H9 (cell line): ENCODE measurements at regions not wholly inside any gene's neighbourhood (a gene's known extent, or its start where the extent isn't known, plus 50 kb on each side); places are given as distances from the start of the nearest gene placed in this dataset.

Experiments
- DNase-seq: peaks from one replicate; pipeline ENCODE4 v3.0.0-alpha.2; 2017
- H2AFZ ChIP-seq: one replicate; pipeline ENCODE4 v1.6.1; 2013; ENCODE audit warnings: mild to moderate bottlenecking, low read length, control low read depth, moderate library complexity
- H2AK5ac ChIP-seq: 2 replicates; pipeline ENCODE4 v1.6.1; 2013; ENCODE audit warnings: low read length, control low read depth, mixed read lengths; ENCODE audit not compliant: insufficient read length
- H2BK120ac ChIP-seq: one replicate; pipeline ENCODE4 v1.6.1; 2013; ENCODE audit warnings: low read depth, mild to moderate bottlenecking, low read length, control low read depth, inconsistent platforms; ENCODE audit not compliant: poor library complexity, severe bottlenecking
- H2BK12ac ChIP-seq: 2 replicates; pipeline ENCODE4 v1.6.1; 2013; ENCODE audit warnings: low read length, control low read depth, mixed read lengths, low read depth; ENCODE audit not compliant: insufficient read length
- H2BK15ac ChIP-seq: 2 replicates; pipeline ENCODE4 v1.6.1; 2013; ENCODE audit warnings: low read depth, low read length, control low read depth
- H2BK20ac ChIP-seq: one replicate; pipeline ENCODE4 v1.6.1; 2013; ENCODE audit warnings: low read depth, mild to moderate bottlenecking, low read length, control low read depth, inconsistent platforms; ENCODE audit not compliant: poor library complexity, severe bottlenecking
- H2BK5ac ChIP-seq: 2 replicates; pipeline ENCODE4 v1.6.1; 2013; ENCODE audit warnings: low read length, control low read depth, mixed read lengths; ENCODE audit not compliant: insufficient read length
- H3K14ac ChIP-seq: 2 replicates; pipeline ENCODE4 v1.6.1; 2013; ENCODE audit warnings: low read length, control low read depth; ENCODE audit not compliant: insufficient read depth
- H3K18ac ChIP-seq: 2 replicates; pipeline ENCODE4 v1.6.1; 2013; ENCODE audit warnings: low read depth, mild to moderate bottlenecking, mixed read lengths, low read length, control low read depth; ENCODE audit not compliant: insufficient read length
- H3K23ac ChIP-seq: 2 replicates; pipeline ENCODE4 v1.6.1; 2013; ENCODE audit warnings: low read length, control low read depth, mixed read lengths, low read depth; ENCODE audit not compliant: insufficient read length
- H3K23me2 ChIP-seq: 2 replicates; pipeline ENCODE4 v1.6.1; 2013; ENCODE audit warnings: low read depth, mild to moderate bottlenecking, mixed read lengths, low read length, control low read depth; ENCODE audit not compliant: insufficient read length, poor library complexity, severe bottlenecking
- H3K27ac ChIP-seq: 2 replicates; pipeline ENCODE4 v1.5.1; 2013; ENCODE audit warnings: low read length, control low read depth, mixed read lengths, low read depth; ENCODE audit not compliant: insufficient read length
- H3K27me3 ChIP-seq: 2 replicates; pipeline ENCODE4 v1.6.1; 2013; ENCODE audit warnings: low read length, control low read depth, inconsistent platforms; ENCODE audit not compliant: insufficient read depth
- H3K4ac ChIP-seq: 2 replicates; pipeline ENCODE4 v1.6.1; 2013; ENCODE audit warnings: low read depth, mild to moderate bottlenecking, control low read depth, inconsistent platforms, low read length, moderate library complexity
- H3K4me1 ChIP-seq: 2 replicates; pipeline ENCODE4 v1.6.1; 2013; ENCODE audit warnings: low read length, control low read depth, inconsistent platforms; ENCODE audit not compliant: insufficient read depth
- H3K4me2 ChIP-seq: 2 replicates; pipeline ENCODE4 v1.6.1; 2013; ENCODE audit warnings: low read length, control low read depth, mixed read lengths; ENCODE audit not compliant: insufficient read length, insufficient read depth
- H3K56ac ChIP-seq: 2 replicates; pipeline ENCODE4 v1.6.1; 2013; ENCODE audit warnings: low read depth, mild to moderate bottlenecking, mixed read lengths, low read length, control low read depth; ENCODE audit not compliant: insufficient read length
- H3K79me1 ChIP-seq: 2 replicates; pipeline ENCODE4 v1.6.1; 2013; ENCODE audit warnings: low read depth, mild to moderate bottlenecking, moderate library complexity, low read length, control low read depth, inconsistent platforms; ENCODE audit not compliant: insufficient read depth, poor library complexity, severe bottlenecking
- H3K79me2 ChIP-seq: 2 replicates; pipeline ENCODE4 v1.6.1; 2013; ENCODE audit warnings: low read length, control low read depth, inconsistent platforms; ENCODE audit not compliant: insufficient read depth
- H3K9ac ChIP-seq: 2 replicates; pipeline ENCODE4 v1.6.1; 2013; ENCODE audit warnings: low read length, control low read depth, mixed read lengths; ENCODE audit not compliant: insufficient read length; ENCODE audit errors: extremely low read depth
- H3K9me3 ChIP-seq: one replicate; pipeline ENCODE4 v1.6.1; 2013; ENCODE audit warnings: low read depth, low read length, inconsistent platforms; ENCODE audit not compliant: control insufficient read depth
- H3T11ph ChIP-seq: one replicate; pipeline ENCODE4 v1.6.1; 2013; ENCODE audit warnings: mild to moderate bottlenecking, low read length, control low read depth, inconsistent platforms
- H4K20me1 ChIP-seq: one replicate; pipeline ENCODE4 v1.6.1; 2013; ENCODE audit not compliant: control insufficient read depth, insufficient read length, insufficient read depth
- H4K5ac ChIP-seq: 2 replicates; pipeline ENCODE4 v1.6.1; 2013; ENCODE audit warnings: low read depth, mild to moderate bottlenecking, mixed read lengths, low read length, control low read depth; ENCODE audit not compliant: insufficient read length
- H4K8ac ChIP-seq: replicated peaks from 2 replicates; pipeline ENCODE4 v1.6.1; 2013; ENCODE audit warnings: low read length, control low read depth, mixed read lengths, low read depth; ENCODE audit not compliant: insufficient read length
- H4K91ac ChIP-seq: 2 replicates; pipeline ENCODE4 v1.6.1; 2013; ENCODE audit warnings: low read depth, mild to moderate bottlenecking, moderate library complexity, mixed read lengths, low read length, control low read depth; ENCODE audit not compliant: insufficient read length
- H3K27ac Mint-ChIP-seq, 3 experiments: 2 replicates in 2 of 3; 3 replicates in 1 of 3; pipeline ENCODE4 v1.8.0; 2020 to 2021; ENCODE audit warnings: mixed read lengths in 3 of 3, mild to moderate bottlenecking in 1 of 3, moderate library complexity in 1 of 3
- H3K27me3 Mint-ChIP-seq: 2 replicates; pipeline ENCODE4 v1.8.0; 2021; ENCODE audit warnings: low read depth, mild to moderate bottlenecking, moderate library complexity, mixed read lengths
- H3K36me3 Mint-ChIP-seq, 3 experiments: 2 replicates in 2 of 3; 3 replicates in 1 of 3; pipeline ENCODE4 v1.8.0; 2020 to 2021; ENCODE audit warnings: low read depth in 3 of 3, mixed read lengths in 3 of 3; ENCODE audit not compliant: insufficient read depth in 1 of 3
- H3K4me1 Mint-ChIP-seq, 2 experiments: 2 replicates each; pipeline ENCODE4 v1.8.0; 2020; ENCODE audit warnings: mixed read lengths in 2 of 2
- H3K4me3 Mint-ChIP-seq, 2 experiments: 2 replicates in 1 of 2; 3 replicates in 1 of 2; pipeline ENCODE4 v1.8.0; 2020 to 2021; ENCODE audit warnings: mild to moderate bottlenecking in 2 of 2, mixed read lengths in 2 of 2, moderate library complexity in 1 of 2
- H3K9me3 Mint-ChIP-seq, 2 experiments: 2 replicates in 1 of 2; 3 replicates in 1 of 2; pipeline ENCODE4 v1.8.0; 2020; ENCODE audit warnings: mild to moderate bottlenecking in 2 of 2, mixed read lengths in 2 of 2, moderate library complexity in 1 of 2
- WGBS: extraction: QIAGEN DNeasy Blood & Tissue Kit; methylation state at CpG from one replicate; pipeline ENCODE4 v1.1.7; 2013; ENCODE audit warnings: missing lambda C conversion rate, low lambda C conversion rate, mixed read lengths; ENCODE audit not compliant: insufficient read length; ENCODE audit errors: extremely low coverage; 5-methylcytosine and 5-hydroxymethylcytosine counted together
- TF ChIP-seq, protein P1 (sequence below): fragments of 200-600 bp; sonication (generic); conservative IDR thresholded peaks from 3 replicates; pipeline ENCODE4 v1.8.0; 2021; ENCODE audit warnings: antibody characterized with exemption, mild to moderate bottlenecking

DNA sequence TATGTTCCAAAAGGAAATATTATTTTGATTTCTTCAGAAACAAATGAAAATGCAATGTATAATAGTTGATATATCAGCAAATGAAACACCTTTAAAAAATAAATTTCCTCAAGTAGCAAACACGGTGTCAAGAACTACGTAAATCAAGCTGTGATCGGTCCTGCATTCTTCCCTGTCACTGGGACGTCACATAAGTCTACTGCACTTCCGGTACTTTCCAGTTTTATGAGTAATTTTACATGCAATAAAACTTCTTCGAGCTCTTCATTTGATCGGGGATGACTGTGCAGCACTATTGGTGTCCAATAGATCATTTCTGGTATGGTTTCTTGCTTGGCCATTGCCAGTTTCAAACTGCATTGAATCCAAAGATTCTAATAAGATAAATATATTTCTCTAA is 114.0 kb upstream of the VEGFC start:
- no peak for DNase-seq
- H3K4me3 Mint-ChIP-seq: no peak overlapping the region
- no peaks in the 10 kb centered on the region; a peak in 1 of 7 replicates for H3K36me3 Mint-ChIP-seq
- no CpG with 5 or more reads among the region's 7 CpGs for WGBS
- H4K91ac ChIP-seq: no peak overlapping the region
- no peaks in the 10 kb centered on the region for H3K23me2 ChIP-seq
- H3K14ac ChIP-seq: no peak overlapping the region
- no peak overlapping the region for H2BK120ac ChIP-seq
- no peaks in the 10 kb centered on the region for H3K79me2 ChIP-seq
- H3K23ac ChIP-seq: no peak overlapping the region
- H2BK12ac ChIP-seq: no peak overlapping the region
- H2BK20ac ChIP-seq: no peak overlapping the region
- H2AFZ ChIP-seq: no peak overlapping the region
- no peaks in the 10 kb centered on the region for H3K79me1 ChIP-seq
- 0 out of 2 replicates have a peak, but pooled peaks cover 3% of the 10 kb centered on the region for H3K27me3 Mint-ChIP-seq
- H3K4me2 ChIP-seq: no peak overlapping the region
- no peak overlapping the region for H3T11ph ChIP-seq
- no peak overlapping the region for H3K9ac ChIP-seq
- H3K4me1 ChIP-seq: no peaks in the 10 kb centered on the region
- H3K27me3 ChIP-seq: no peaks in the 10 kb centered on the region
- TF ChIP-seq, protein P1, sequence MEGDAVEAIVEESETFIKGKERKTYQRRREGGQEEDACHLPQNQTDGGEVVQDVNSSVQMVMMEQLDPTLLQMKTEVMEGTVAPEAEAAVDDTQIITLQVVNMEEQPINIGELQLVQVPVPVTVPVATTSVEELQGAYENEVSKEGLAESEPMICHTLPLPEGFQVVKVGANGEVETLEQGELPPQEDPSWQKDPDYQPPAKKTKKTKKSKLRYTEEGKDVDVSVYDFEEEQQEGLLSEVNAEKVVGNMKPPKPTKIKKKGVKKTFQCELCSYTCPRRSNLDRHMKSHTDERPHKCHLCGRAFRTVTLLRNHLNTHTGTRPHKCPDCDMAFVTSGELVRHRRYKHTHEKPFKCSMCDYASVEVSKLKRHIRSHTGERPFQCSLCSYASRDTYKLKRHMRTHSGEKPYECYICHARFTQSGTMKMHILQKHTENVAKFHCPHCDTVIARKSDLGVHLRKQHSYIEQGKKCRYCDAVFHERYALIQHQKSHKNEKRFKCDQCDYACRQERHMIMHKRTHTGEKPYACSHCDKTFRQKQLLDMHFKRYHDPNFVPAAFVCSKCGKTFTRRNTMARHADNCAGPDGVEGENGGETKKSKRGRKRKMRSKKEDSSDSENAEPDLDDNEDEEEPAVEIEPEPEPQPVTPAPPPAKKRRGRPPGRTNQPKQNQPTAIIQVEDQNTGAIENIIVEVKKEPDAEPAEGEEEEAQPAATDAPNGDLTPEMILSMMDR: no peak
- H4K5ac ChIP-seq: no peak overlapping the region
- no peak overlapping the region for H2BK15ac ChIP-seq
- no peaks in the 10 kb centered on the region for H3K4me1 Mint-ChIP-seq
- H3K27ac ChIP-seq: no peak overlapping the region
- H2BK5ac ChIP-seq: no peak overlapping the region
- H3K9me3 ChIP-seq: no peaks in the 10 kb centered on the region
- H4K8ac ChIP-seq: no peak overlapping the region
- H3K18ac ChIP-seq: no peak overlapping the region
- H3K4ac ChIP-seq: no peak overlapping the region
- no peak overlapping the region for H3K27ac Mint-ChIP-seq
- no peak overlapping the region for H2AK5ac ChIP-seq
- H3K56ac ChIP-seq: no peak overlapping the region
- peaks cover 0 to 4% of the 10 kb centered on the region in 2 experiments; a peak in 2 of 5 replicates for H3K9me3 Mint-ChIP-seq
- H4K20me1 ChIP-seq: no peaks in the 10 kb centered on the region
